ENCODE measurements at regions not wholly inside any gene's neighbourhood (a gene's known extent, or its start where the extent isn't known, plus 50 kb on each side); places are given as distances from the start of the nearest gene placed in this dataset.

DNA sequence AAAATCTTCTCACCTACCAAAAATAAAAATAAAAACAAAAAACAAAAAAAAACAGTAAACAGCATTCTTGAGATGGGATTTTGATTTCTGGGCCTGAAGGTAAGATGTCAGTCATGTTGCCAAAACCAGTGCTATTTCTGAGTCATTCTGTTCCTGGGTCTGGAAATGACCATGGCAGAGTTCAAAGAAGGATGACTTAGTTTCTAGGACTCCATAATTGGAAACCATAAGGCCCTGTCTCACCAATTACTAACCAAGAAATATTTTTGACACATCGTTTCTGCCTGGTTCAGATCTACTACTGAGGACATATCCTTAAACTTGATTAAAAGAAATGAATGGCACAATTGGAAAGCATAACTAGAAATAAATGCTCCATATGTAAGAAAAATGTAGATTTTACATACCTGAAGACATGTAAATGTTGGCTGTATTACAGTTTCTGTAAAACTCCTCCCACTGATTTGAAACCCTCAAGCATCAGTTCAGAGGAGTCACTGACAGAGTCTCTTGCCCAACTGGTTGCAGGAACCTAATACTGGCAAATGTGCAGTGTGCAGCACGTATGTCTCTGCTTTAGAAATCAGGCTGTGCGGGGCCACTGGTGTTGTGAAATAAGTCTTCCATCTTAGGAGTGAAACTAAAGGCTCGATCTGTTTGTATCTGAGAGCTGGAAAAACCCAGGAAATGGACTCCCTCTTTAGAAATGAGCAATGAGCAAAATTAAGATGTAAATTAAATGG, 84.8 kb upstream of the EGR2 start:
- TF ChIP-seq JUN (IDR thresholded peaks at IDR 0.05; ENCODE audit: borderline replicate concordance, insufficient read depth, insufficient read length, low read depth) (no peak), FOS (IDR thresholded peaks at IDR 0.05; ENCODE audit: borderline replicate concordance, insufficient read depth, low read length) (no peak), EZH2 (IDR thresholded peaks at IDR 0.05; ENCODE audit: borderline replicate concordance, low read depth, low read length, severe bottlenecking) (no peak), MYC (IDR thresholded peaks at IDR 0.05; ENCODE audit: low read depth, low read length) (no peak)
- Histone ChIP-seq H3K9ac (replicated peaks; ENCODE audit: extremely low read depth, insufficient read depth, low read length) (no peak overlapping the region), H3K36me3 (ENCODE audit: control insufficient read depth in 2 of 2, extremely low read depth in 1 of 2, insufficient read depth in 2 of 2, low read length in 2 of 2) (no peaks in the 10 kb centered on the region), H2AFZ (ENCODE audit: low read depth, low read length) (no peak overlapping the region), H3K27ac (ENCODE audit: insufficient read depth, low read depth, low read length) (no peak overlapping the region), H3K27me3 (ENCODE audit: control insufficient read depth in 2 of 2, insufficient read depth in 2 of 2, low read length in 2 of 2) (no peaks in the 10 kb centered on the region), H3K4me3 (replicated peaks in 1 of 3; ENCODE audit: insufficient read depth in 1 of 3, low read depth in 1 of 3, low read length in 3 of 3) (no peak overlapping the region), H3K79me2 (ENCODE audit: control insufficient read depth, insufficient read depth, low read length) (no peaks in the 10 kb centered on the region), H3K9me3 (replicated peaks; ENCODE audit: control insufficient read depth, insufficient read depth, low read length) (no peaks in the 10 kb centered on the region), H3K4me2 (ENCODE audit: insufficient read depth, low read length) (no peak overlapping the region), H3K9me1 (replicated peaks; ENCODE audit: control insufficient read depth, extremely low read depth, insufficient read depth, low read length) (no peaks in the 10 kb centered on the region), H3K4me1 (ENCODE audit: control insufficient read depth, extremely low read depth, insufficient read depth, low read length) (no peaks in the 10 kb centered on the region), H4K20me1 (replicated peaks; ENCODE audit: control insufficient read depth, extremely low read depth, insufficient read depth, low read length) (no peaks in the 10 kb centered on the region)
- BruUV-seq (replicated peaks) = no TSS peak
- ChIA-PET CTCF (no interaction called here), POLR2A (no interaction called here)
- DNase-seq (ENCODE audit: low read depth, low spot score) (no peak), FAIRE-seq (no peak)
- intact Hi-C loops (cut with micrococcal nuclease) = no loop called here
- dilution Hi-C loops (cut with MboI; ENCODE audit: extremely low pct_ligation_motif_present, low sequenced_read_pairs) = no loop called here

DNA sequence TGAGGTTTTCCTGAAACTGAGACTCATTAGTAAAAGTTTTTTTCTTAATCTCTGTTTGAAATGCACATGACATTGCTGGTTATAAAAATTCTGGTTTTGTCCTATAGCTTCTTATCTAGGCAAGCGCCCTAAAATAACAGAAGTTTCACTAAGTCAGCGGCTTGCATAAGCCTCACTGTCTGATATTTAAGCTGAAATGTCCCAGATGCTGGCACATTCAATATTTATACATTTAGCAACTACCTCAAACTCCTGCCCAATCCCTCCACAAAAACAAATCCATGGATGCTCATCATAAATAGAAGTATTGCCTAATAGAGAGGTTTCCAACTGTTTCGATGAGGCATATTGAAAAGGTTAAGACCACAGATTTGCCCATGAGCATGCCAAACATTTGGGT, 83.1 kb upstream of the EGR2 start:
- H3K9me3 ChIP-seq (replicated peaks; ENCODE audit: control insufficient read depth, insufficient read depth, low read length) = no peaks in the 10 kb centered on the region
- no peaks in the 10 kb centered on the region for H3K27me3 ChIP-seq (ENCODE audit: control insufficient read depth in 2 of 2, insufficient read depth in 2 of 2, low read length in 2 of 2)
- DNase-seq (ENCODE audit: low read depth, low spot score) (no peak), FAIRE-seq (no peak)
- BruUV-seq (replicated peaks) = no TSS peak
- H3K36me3 ChIP-seq (ENCODE audit: control insufficient read depth in 2 of 2, extremely low read depth in 1 of 2, insufficient read depth in 2 of 2, low read length in 2 of 2) = no peaks in the 10 kb centered on the region
- ChIA-PET CTCF (no interaction called here), POLR2A (no interaction called here)
- no peak overlapping the region for H3K4me3 ChIP-seq (replicated peaks in 1 of 3; ENCODE audit: insufficient read depth in 1 of 3, low read depth in 1 of 3, low read length in 3 of 3)
- TF ChIP-seq EZH2 (IDR thresholded peaks at IDR 0.05; ENCODE audit: borderline replicate concordance, low read depth, low read length, severe bottlenecking) (no peak), GATA2 (IDR thresholded peaks at IDR 0.05; ENCODE audit: insufficient read depth, insufficient read length, low read depth, low read length) (no peak), FOS (IDR thresholded peaks at IDR 0.05; ENCODE audit: borderline replicate concordance, insufficient read depth, low read length) (no peak), POLR2A (IDR thresholded peaks at IDR 0.05; ENCODE audit: low read depth, low read length) (no peak), JUN (IDR thresholded peaks at IDR 0.05; ENCODE audit: borderline replicate concordance, insufficient read depth, insufficient read length, low read depth) (no peak), MYC (IDR thresholded peaks at IDR 0.05; ENCODE audit: low read depth, low read length) (no peak), POLR2AphosphoS5 (IDR thresholded peaks at IDR 0.05; ENCODE audit: insufficient read depth, low read depth, low read length) (no peak)
- TF ChIP-seq, protein P1, sequence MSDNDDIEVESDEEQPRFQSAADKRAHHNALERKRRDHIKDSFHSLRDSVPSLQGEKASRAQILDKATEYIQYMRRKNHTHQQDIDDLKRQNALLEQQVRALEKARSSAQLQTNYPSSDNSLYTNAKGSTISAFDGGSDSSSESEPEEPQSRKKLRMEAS (IDR thresholded peaks at IDR 0.05; ENCODE audit: insufficient read depth, insufficient read length) = no peak
- TF ChIP-seq, protein P2, sequence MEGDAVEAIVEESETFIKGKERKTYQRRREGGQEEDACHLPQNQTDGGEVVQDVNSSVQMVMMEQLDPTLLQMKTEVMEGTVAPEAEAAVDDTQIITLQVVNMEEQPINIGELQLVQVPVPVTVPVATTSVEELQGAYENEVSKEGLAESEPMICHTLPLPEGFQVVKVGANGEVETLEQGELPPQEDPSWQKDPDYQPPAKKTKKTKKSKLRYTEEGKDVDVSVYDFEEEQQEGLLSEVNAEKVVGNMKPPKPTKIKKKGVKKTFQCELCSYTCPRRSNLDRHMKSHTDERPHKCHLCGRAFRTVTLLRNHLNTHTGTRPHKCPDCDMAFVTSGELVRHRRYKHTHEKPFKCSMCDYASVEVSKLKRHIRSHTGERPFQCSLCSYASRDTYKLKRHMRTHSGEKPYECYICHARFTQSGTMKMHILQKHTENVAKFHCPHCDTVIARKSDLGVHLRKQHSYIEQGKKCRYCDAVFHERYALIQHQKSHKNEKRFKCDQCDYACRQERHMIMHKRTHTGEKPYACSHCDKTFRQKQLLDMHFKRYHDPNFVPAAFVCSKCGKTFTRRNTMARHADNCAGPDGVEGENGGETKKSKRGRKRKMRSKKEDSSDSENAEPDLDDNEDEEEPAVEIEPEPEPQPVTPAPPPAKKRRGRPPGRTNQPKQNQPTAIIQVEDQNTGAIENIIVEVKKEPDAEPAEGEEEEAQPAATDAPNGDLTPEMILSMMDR (IDR thresholded peaks at IDR 0.05; ENCODE audit: extremely low read depth in 1 of 2, insufficient read depth in 1 of 2, low read depth in 1 of 2, low read length in 2 of 2) = no peak
- H3K4me2 ChIP-seq (ENCODE audit: insufficient read depth, low read length) = no peak overlapping the region
- no peaks in the 10 kb centered on the region for H4K20me1 ChIP-seq (replicated peaks; ENCODE audit: control insufficient read depth, extremely low read depth, insufficient read depth, low read length)
- no peak overlapping the region for H3K9ac ChIP-seq (replicated peaks; ENCODE audit: extremely low read depth, insufficient read depth, low read length)
- H2AFZ ChIP-seq (ENCODE audit: low read depth, low read length) = no peak overlapping the region
- no peaks in the 10 kb centered on the region for H3K4me1 ChIP-seq (ENCODE audit: control insufficient read depth, extremely low read depth, insufficient read depth, low read length)
- intact Hi-C loops (cut with micrococcal nuclease) = no loop called here
- no peaks in the 10 kb centered on the region for H3K79me2 ChIP-seq (ENCODE audit: control insufficient read depth, insufficient read depth, low read length)
- no peaks in the 10 kb centered on the region for H3K9me1 ChIP-seq (replicated peaks; ENCODE audit: control insufficient read depth, extremely low read depth, insufficient read depth, low read length)
- H3K27ac ChIP-seq (ENCODE audit: insufficient read depth, low read depth, low read length) = no peak overlapping the region
- dilution Hi-C loops (cut with MboI; ENCODE audit: extremely low pct_ligation_motif_present, low sequenced_read_pairs) = no loop called here

Measured in endothelial cell of umbilical vein (primary cell).